Aorta (tissue), 5 donors: ENCODE measurements at regions not wholly inside any gene's neighbourhood (a gene's known extent, or its start where the extent isn't known, plus 50 kb on each side); places are given as distances from the start of the nearest gene placed in this dataset.

Source experiments
- ATAC-seq: fragments of 200-7000 bp; cut with Tn5 transposase; one replicate; pipeline ENCODE4 v1.9.1; 2022; ENCODE audit warnings: moderate library complexity; ENCODE audit not compliant: low FRiP score
- DNase-seq, 2 donors: peaks; one replicate each; pipeline ENCODE4 v3.0.0-alpha.2; 2020
- H3K27ac ChIP-seq, 2 donors: one replicate each; pipeline ENCODE4 v1.5.1; 2013; ENCODE audit warnings: low read length in 2 of 2, mild to moderate bottlenecking in 2 of 2, moderate library complexity in 2 of 2, control low read depth in 1 of 2, inconsistent platforms in 1 of 2, low read depth in 1 of 2
- H3K27me3 ChIP-seq, 2 donors: one replicate each; pipeline ENCODE4 v1.6.1; 2013; ENCODE audit warnings: control low read depth in 1 of 2, low read length in 1 of 2, mild to moderate bottlenecking in 1 of 2, moderate library complexity in 1 of 2; ENCODE audit not compliant: insufficient read depth in 2 of 2, control insufficient read depth in 1 of 2
- H3K36me3 ChIP-seq, 2 donors: one replicate each; pipeline ENCODE4 v1.6.1; 2013; ENCODE audit warnings: control low read depth in 1 of 2, low read length in 1 of 2, mild to moderate bottlenecking in 1 of 2; ENCODE audit not compliant: insufficient read depth in 2 of 2, control insufficient read depth in 1 of 2
- H3K4me1 ChIP-seq, 2 donors: one replicate each; pipeline ENCODE4 v1.6.1; 2013; ENCODE audit warnings: low read length in 2 of 2, control low read depth in 1 of 2, mild to moderate bottlenecking in 1 of 2, moderate library complexity in 1 of 2; ENCODE audit not compliant: insufficient read depth in 2 of 2, control insufficient read depth in 1 of 2
- H3K4me3 ChIP-seq, 2 donors: one replicate each; pipeline ENCODE4 v1.5.1; 2013; ENCODE audit warnings: low read length in 2 of 2, control low read depth in 1 of 2, mild to moderate bottlenecking in 1 of 2
- H3K9me3 ChIP-seq: one replicate; pipeline ENCODE4 v1.6.1; 2013; ENCODE audit warnings: mild to moderate bottlenecking, low read length; ENCODE audit not compliant: control insufficient read depth
- WGBS, 2 donors: extraction: QIAGEN DNeasy Blood & Tissue Kit; methylation state at CpG; one replicate each; pipeline ENCODE4 v1.1.7; 2013; 5-methylcytosine and 5-hydroxymethylcytosine counted together
- intact Hi-C, 2 donors: fragments of 100-400 bp; cut with DNase I; formaldehyde crosslinking; loops; one replicate each; pipeline versions ENCODE4 v1.14.2 to v1.15.0; 2022
- donor health status: healthy with polysubstance abuse.
- donor health status: Bipolar disorder and iron deficiency.
- donor health status: DM: no; HTN: no; CAD: no.
- donor health status: DM: no; HTN: no; CAD: no.
- donor health status: DM: yes; HTN: yes; CAD: no.

- H3K4me1 ChIP-seq, result no peaks in the 10 kb centered on the region
- H3K36me3 ChIP-seq, result no peaks in the 10 kb centered on the region
- no peak for DNase-seq
- intact Hi-C loops, result no loop called here
- no peak for ATAC-seq
- H3K27me3 ChIP-seq, result no peaks in the 10 kb centered on the region
- H3K27ac ChIP-seq, result no peak overlapping the region
- no peak overlapping the region for H3K4me3 ChIP-seq
- peaks cover 1% of the 10 kb centered on the region for H3K9me3 ChIP-seq
- 89 to 93% methylated on average over 18 of the region's 18 CpGs for WGBS, 2 donors
Observed at GRCh38 chr6:167712731-167713475, 113.8 kb upstream of the AFDN start.

- H3K27me3 ChIP-seq, result no peaks in the 10 kb centered on the region
- DNase-seq, result no peak
- ATAC-seq, result no peak
- intact Hi-C loops, result no loop called here
- H3K36me3 ChIP-seq, result no peaks in the 10 kb centered on the region
- H3K27ac ChIP-seq, result no peak overlapping the region
- no peak overlapping the region for H3K4me3 ChIP-seq
- H3K4me1 ChIP-seq, result no peaks in the 10 kb centered on the region
- 50 to 53% methylated on average over 8 of the region's 8 CpGs for WGBS, 2 donors
- H3K9me3 ChIP-seq, result peaks cover 1% of the 10 kb centered on the region
Observed at GRCh38 chr6:167714152-167714551, 112.6 kb upstream of the AFDN start.

GRCh38 chr6:167717455-167717854 is 109.3 kb upstream of the AFDN start:
- H3K27me3 ChIP-seq, result no peaks in the 10 kb centered on the region
- H3K4me3 ChIP-seq, result no peak overlapping the region
- intact Hi-C loops, result no loop called here
- no peaks in the 10 kb centered on the region for H3K4me1 ChIP-seq
- H3K9me3 ChIP-seq, result peaks cover 4% of the 10 kb centered on the region
- no peak for ATAC-seq
- no peak for DNase-seq
- H3K27ac ChIP-seq, result no peak overlapping the region
- 94 to 97% methylated on average over 9 of the region's 9 CpGs for WGBS, 2 donors
- no peaks in the 10 kb centered on the region for H3K36me3 ChIP-seq

GRCh38 chr6:167717867-167718266 is 108.8 kb upstream of the AFDN start:
- Histone ChIP-seq H3K36me3 (no peaks in the 10 kb centered on the region), H3K27me3 (no peaks in the 10 kb centered on the region), H3K9me3 (peaks cover 5% of the 10 kb centered on the region), H3K4me1 (no peaks in the 10 kb centered on the region), H3K4me3 (no peak overlapping the region), H3K27ac (no peak overlapping the region)
- WGBS, 2 donors, result 95 to 96% methylated on average over 2 of the region's 2 CpGs
- intact Hi-C loops, result no loop called here
- DNase-seq, result no peak
- no peak for ATAC-seq

- intact Hi-C loops, result no loop called here
Observed at GRCh38 chr6:167719920-167720319, 106.8 kb upstream of the AFDN start.

GRCh38 chr6:167720456-167721285 is 106.0 kb upstream of the AFDN start:
- H3K27ac ChIP-seq, result no peak overlapping the region
- ATAC-seq, result no peak
- peaks cover 5% of the 10 kb centered on the region for H3K9me3 ChIP-seq
- no peak overlapping the region for H3K4me3 ChIP-seq
- H3K27me3 ChIP-seq, result no peaks in the 10 kb centered on the region
- no peaks in the 10 kb centered on the region for H3K36me3 ChIP-seq
- no peaks in the 10 kb centered on the region for H3K4me1 ChIP-seq
- intact Hi-C loops, result no loop called here
- 51 to 63% methylated on average over 31 of the region's 31 CpGs for WGBS, 2 donors
- no peak for DNase-seq

More at GRCh38 chr6:167719920-167720319, 106.8 kb upstream of the AFDN start:
- Histone ChIP-seq H3K4me1 (no peaks in the 10 kb centered on the region), H3K27me3 (no peaks in the 10 kb centered on the region), H3K4me3 (no peak overlapping the region), H3K9me3 (peaks cover 5% of the 10 kb centered on the region), H3K27ac (no peak overlapping the region), H3K36me3 (no peaks in the 10 kb centered on the region)
- 76% methylated on average over 18 to 23 of the region's 23 CpGs for WGBS, 2 donors
- DNase-seq (no peak), ATAC-seq (no peak)

- Histone ChIP-seq H3K9me3 (peaks cover 5% of the 10 kb centered on the region), H3K27ac (no peak overlapping the region), H3K36me3 (no peaks in the 10 kb centered on the region), H3K27me3 (no peaks in the 10 kb centered on the region), H3K4me1 (no peaks in the 10 kb centered on the region), H3K4me3 (no peak overlapping the region)
- WGBS, 2 donors, result 94 to 96% methylated on average over 10 of the region's 10 CpGs
- no peak for DNase-seq
- intact Hi-C loops, result no loop called here
- no peak for ATAC-seq
Observed at GRCh38 chr6:167721291-167721690, 105.4 kb upstream of the AFDN start.

GRCh38 chr6:167722634-167723309 is 103.9 kb upstream of the AFDN start:
- ATAC-seq, result no peak
- Histone ChIP-seq H3K4me3 (no peak overlapping the region), H3K27me3 (no peaks in the 10 kb centered on the region), H3K27ac (no peak overlapping the region), H3K36me3 (no peaks in the 10 kb centered on the region), H3K9me3 (peaks cover 4% of the 10 kb centered on the region), H3K4me1 (no peaks in the 10 kb centered on the region)
- intact Hi-C loops, result no loop called here
- 68 to 71% methylated on average over 21 of the region's 21 CpGs for WGBS, 2 donors
- no peak for DNase-seq
